T-helper 2 cell (primary cell): ENCODE measurements at regions not wholly inside any gene's neighbourhood (a gene's known extent, or its start where the extent isn't known, plus 50 kb on each side); places are given as distances from the start of the nearest gene placed in this dataset.

ENCODE experiments used
- DNase-seq, 5 experiments: peaks; one replicate each; pipeline versions ENCODE4 v3.0.0 to v3.0.0-alpha.2; 2012 to 2022

- DNase-seq: no peak
Measured at GRCh38 chr15:38073178-38073946, 138.9 kb downstream of the TMCO5A start.

GRCh38 chr15:38074029-38074428 lies 139.6 kb downstream of the TMCO5A start:
- DNase-seq: no peak

- no peak for DNase-seq
Measured at GRCh38 chr15:38075466-38075865, 141.0 kb downstream of the TMCO5A start.

- no peak for DNase-seq
Measured at GRCh38 chr15:38076786-38077185, 142.3 kb downstream of the TMCO5A start.

GRCh38 chr15:38079236-38079635 lies 144.8 kb downstream of the TMCO5A start:
- no peak for DNase-seq

- DNase-seq: no peak
Measured at GRCh38 chr15:38080651-38081275, 146.3 kb downstream of the TMCO5A start.

- DNase-seq: peak in 1 of 5 experiments; percentile 40
Measured at GRCh38 chr15:38084289-38084688, 149.8 kb downstream of the TMCO5A start.

GRCh38 chr15:38085114-38085513 lies 150.7 kb downstream of the TMCO5A start:
- peak in 1 of 5 experiments; percentile 6 for DNase-seq

- DNase-seq: no peak
Measured at GRCh38 chr15:38085931-38086568, 151.6 kb downstream of the TMCO5A start.

- DNase-seq: no peak
Measured at GRCh38 chr15:38086611-38087010, 152.2 kb downstream of the TMCO5A start.

GRCh38 chr15:38088971-38089370 lies 154.5 kb downstream of the TMCO5A start:
- no peak for DNase-seq

- DNase-seq: no peak
Measured at GRCh38 chr15:38090223-38090622, 155.8 kb downstream of the TMCO5A start.

- DNase-seq: no peak
Measured at GRCh38 chr15:38090678-38091077, 156.2 kb downstream of the TMCO5A start.

- no peak for DNase-seq
Measured at GRCh38 chr15:38091078-38091645, 156.7 kb downstream of the TMCO5A start.

GRCh38 chr15:38093931-38094330 lies 158.7 kb upstream of the SPRED1 start:
- DNase-seq: peak in 1 of 5 experiments; percentile 58

- DNase-seq: no peak
Measured at GRCh38 chr15:38102972-38103371, 149.7 kb upstream of the SPRED1 start.

- no peak for DNase-seq
Measured at GRCh38 chr15:38103564-38103963, 149.1 kb upstream of the SPRED1 start.

GRCh38 chr15:38111070-38111469 lies 141.6 kb upstream of the SPRED1 start:
- DNase-seq: no peak

GRCh38 chr15:38112406-38112805 lies 140.2 kb upstream of the SPRED1 start:
- DNase-seq: no peak

- no peak for DNase-seq
Measured at GRCh38 chr15:38115121-38115520, 137.5 kb upstream of the SPRED1 start.

GRCh38 chr15:38117781-38118180 lies 134.9 kb upstream of the SPRED1 start:
- no peak for DNase-seq

- DNase-seq: peak in 1 of 5 experiments; percentile 8
Measured at GRCh38 chr15:38119865-38120264, 132.8 kb upstream of the SPRED1 start.

GRCh38 chr15:38127306-38127771 lies 125.3 kb upstream of the SPRED1 start:
- peak in 1 of 5 experiments; percentile 34 for DNase-seq
